ENCODE measurements at regions not wholly inside any gene's neighbourhood (a gene's known extent, or its start where the extent isn't known, plus 50 kb on each side); places are given as distances from the start of the nearest gene placed in this dataset.

DNA sequence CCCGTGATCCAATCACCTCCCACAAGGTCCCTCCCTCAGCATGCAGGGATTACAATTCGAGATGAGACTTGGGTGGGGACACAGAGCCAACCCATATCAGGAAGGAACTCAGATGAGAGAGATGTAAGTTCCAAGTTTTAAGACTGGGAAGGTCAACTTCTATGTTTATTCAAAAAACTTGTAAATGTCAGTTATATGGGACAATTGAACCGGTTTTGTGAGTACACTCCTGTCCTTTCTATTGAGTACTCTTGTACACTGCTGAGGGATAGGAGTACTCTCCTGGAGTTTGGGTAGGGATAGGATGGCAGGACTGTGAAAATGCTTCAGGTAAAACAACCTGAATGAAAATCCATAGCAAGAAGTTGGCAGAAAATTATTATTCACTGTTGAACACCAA lies 239.1 kb downstream of the ZNF674 start:
- no peak for TF ChIP-seq CTCF (IDR thresholded peaks at IDR 0.05; ENCODE audit: borderline replicate concordance, extremely low read depth, low read length, poor library complexity, severe bottlenecking)
- TF ChIP-seq EZH2 (IDR thresholded peaks at IDR 0.05; ENCODE audit: borderline replicate concordance, low read depth, low read length, severe bottlenecking) = no peak
